ENCODE measurements at regions not wholly inside any gene's neighbourhood (a gene's known extent, or its start where the extent isn't known, plus 50 kb on each side); places are given as distances from the start of the nearest gene placed in this dataset.
"Not testable (repeated sequence)": the region's sequence is repeated elsewhere in the genome, so short reads cannot be mapped to it uniquely, and the experiment has no call there.

- intact Hi-C loops (cut with DNase I); DNase-seq (ENCODE audit: low spot score); ATAC-seq: not testable (repeated sequence)
Measured at GRCh38 chr4:33829356-33829755, 2415.0 kb downstream of the ARAP2 start.

- DNase-seq (ENCODE audit: low spot score) (no peak), ATAC-seq (no peak)
- intact Hi-C loops (cut with DNase I) = no loop called here
Measured at GRCh38 chr4:33831442-33832066, 2412.8 kb downstream of the ARAP2 start.

- ATAC-seq; intact Hi-C loops (cut with DNase I); DNase-seq (ENCODE audit: low spot score): not testable (repeated sequence)
Measured at GRCh38 chr4:33835764-33836163, 2408.6 kb downstream of the ARAP2 start.

- ATAC-seq (no peak), DNase-seq (ENCODE audit: low spot score) (no peak)
- intact Hi-C loops (cut with DNase I) = no loop called here
Measured at GRCh38 chr4:33837043-33837838, 2407.1 kb downstream of the ARAP2 start.

GRCh38 chr4:33841120-33841519 lies 2403.2 kb downstream of the ARAP2 start:
- intact Hi-C loops (cut with DNase I) = no loop called here
- DNase-seq (ENCODE audit: low spot score) (no peak), ATAC-seq (no peak)

- DNase-seq (ENCODE audit: low spot score) (no peak), ATAC-seq (no peak)
- intact Hi-C loops (cut with DNase I) = no loop called here
Measured at GRCh38 chr4:33850371-33850902, 2393.9 kb downstream of the ARAP2 start.

- ATAC-seq; intact Hi-C loops (cut with DNase I); DNase-seq (ENCODE audit: low spot score): not testable (repeated sequence)
Measured at GRCh38 chr4:33853670-33854069, 2390.6 kb downstream of the ARAP2 start.

- intact Hi-C loops (cut with DNase I) = no loop called here
- DNase-seq (ENCODE audit: low spot score) (no peak), ATAC-seq (no peak)
Measured at GRCh38 chr4:33864290-33864859, 2379.9 kb downstream of the ARAP2 start.

GRCh38 chr4:33873791-33874190 lies 2370.5 kb downstream of the ARAP2 start:
- intact Hi-C loops (cut with DNase I) = no loop called here
- ATAC-seq (no peak), DNase-seq (ENCODE audit: low spot score) (no peak)

- intact Hi-C loops (cut with DNase I) = no loop called here
- DNase-seq (ENCODE audit: low spot score) (no peak), ATAC-seq (no peak)
Measured at GRCh38 chr4:33878710-33879109, 2365.6 kb downstream of the ARAP2 start.

- ATAC-seq (no peak), DNase-seq (ENCODE audit: low spot score) (no peak)
- intact Hi-C loops (cut with DNase I) = no loop called here
Measured at GRCh38 chr4:33881176-33881575, 2363.1 kb downstream of the ARAP2 start.

GRCh38 chr4:33882246-33882990 lies 2361.9 kb downstream of the ARAP2 start:
- ATAC-seq (no peak), DNase-seq (ENCODE audit: low spot score) (no peak)
- intact Hi-C loops (cut with DNase I) = no loop called here

GRCh38 chr4:33883111-33883510 lies 2361.2 kb downstream of the ARAP2 start:
- DNase-seq (ENCODE audit: low spot score) (no peak), ATAC-seq (no peak)
- intact Hi-C loops (cut with DNase I) = no loop called here

- DNase-seq (ENCODE audit: low spot score) (no peak), ATAC-seq (no peak)
- intact Hi-C loops (cut with DNase I) = no loop called here
Measured at GRCh38 chr4:33886356-33886755, 2358.0 kb downstream of the ARAP2 start.

- DNase-seq (ENCODE audit: low spot score) (no peak), ATAC-seq (no peak)
- intact Hi-C loops (cut with DNase I) = no loop called here
Measured at GRCh38 chr4:33890841-33891240, 2353.5 kb downstream of the ARAP2 start.

- intact Hi-C loops (cut with DNase I) = no loop called here
- no peak for DNase-seq (ENCODE audit: low spot score)
- no peak for ATAC-seq
Measured at GRCh38 chr4:33911959-33912358, 2332.4 kb downstream of the ARAP2 start.

- intact Hi-C loops (cut with DNase I) = no loop called here
- ATAC-seq (no peak), DNase-seq (ENCODE audit: low spot score) (no peak)
Measured at GRCh38 chr4:33914386-33914785, 2329.9 kb downstream of the ARAP2 start.

GRCh38 chr4:33923469-33923868 lies 2320.8 kb downstream of the ARAP2 start:
- DNase-seq (ENCODE audit: low spot score) (no peak), ATAC-seq (no peak)

GRCh38 chr4:33924239-33924638 lies 2320.1 kb downstream of the ARAP2 start:
- no peak for DNase-seq (ENCODE audit: low spot score)
- intact Hi-C loops (cut with DNase I) = no loop called here
- ATAC-seq = no peak

More at GRCh38 chr4:33923469-33923868, 2320.8 kb downstream of the ARAP2 start:
- intact Hi-C loops (cut with DNase I) = no loop called here

Data from sciatic nerve (tissue), 2 donors.